H9 (cell line): ENCODE measurements at regions not wholly inside any gene's neighbourhood (a gene's known extent, or its start where the extent isn't known, plus 50 kb on each side); places are given as distances from the start of the nearest gene placed in this dataset.

ENCODE experiments used
- DNase-seq: peaks from one replicate; pipeline ENCODE4 v3.0.0-alpha.2; 2017
- H2AFZ ChIP-seq: one replicate; pipeline ENCODE4 v1.6.1; 2013; ENCODE audit warnings: mild to moderate bottlenecking, low read length, control low read depth, moderate library complexity
- H2AK5ac ChIP-seq: 2 replicates; pipeline ENCODE4 v1.6.1; 2013; ENCODE audit warnings: low read length, control low read depth, mixed read lengths; ENCODE audit not compliant: insufficient read length
- H2BK120ac ChIP-seq: one replicate; pipeline ENCODE4 v1.6.1; 2013; ENCODE audit warnings: low read depth, mild to moderate bottlenecking, low read length, control low read depth, inconsistent platforms; ENCODE audit not compliant: poor library complexity, severe bottlenecking
- H2BK12ac ChIP-seq: 2 replicates; pipeline ENCODE4 v1.6.1; 2013; ENCODE audit warnings: low read length, control low read depth, mixed read lengths, low read depth; ENCODE audit not compliant: insufficient read length
- H2BK15ac ChIP-seq: 2 replicates; pipeline ENCODE4 v1.6.1; 2013; ENCODE audit warnings: low read depth, low read length, control low read depth
- H2BK20ac ChIP-seq: one replicate; pipeline ENCODE4 v1.6.1; 2013; ENCODE audit warnings: low read depth, mild to moderate bottlenecking, low read length, control low read depth, inconsistent platforms; ENCODE audit not compliant: poor library complexity, severe bottlenecking
- H2BK5ac ChIP-seq: 2 replicates; pipeline ENCODE4 v1.6.1; 2013; ENCODE audit warnings: low read length, control low read depth, mixed read lengths; ENCODE audit not compliant: insufficient read length
- H3K14ac ChIP-seq: 2 replicates; pipeline ENCODE4 v1.6.1; 2013; ENCODE audit warnings: low read length, control low read depth; ENCODE audit not compliant: insufficient read depth
- H3K18ac ChIP-seq: 2 replicates; pipeline ENCODE4 v1.6.1; 2013; ENCODE audit warnings: low read depth, mild to moderate bottlenecking, mixed read lengths, low read length, control low read depth; ENCODE audit not compliant: insufficient read length
- H3K23ac ChIP-seq: 2 replicates; pipeline ENCODE4 v1.6.1; 2013; ENCODE audit warnings: low read length, control low read depth, mixed read lengths, low read depth; ENCODE audit not compliant: insufficient read length
- H3K23me2 ChIP-seq: 2 replicates; pipeline ENCODE4 v1.6.1; 2013; ENCODE audit warnings: low read depth, mild to moderate bottlenecking, mixed read lengths, low read length, control low read depth; ENCODE audit not compliant: insufficient read length, poor library complexity, severe bottlenecking
- H3K27ac ChIP-seq: 2 replicates; pipeline ENCODE4 v1.5.1; 2013; ENCODE audit warnings: low read length, control low read depth, mixed read lengths, low read depth; ENCODE audit not compliant: insufficient read length
- H3K27me3 ChIP-seq: 2 replicates; pipeline ENCODE4 v1.6.1; 2013; ENCODE audit warnings: low read length, control low read depth, inconsistent platforms; ENCODE audit not compliant: insufficient read depth
- H3K4ac ChIP-seq: 2 replicates; pipeline ENCODE4 v1.6.1; 2013; ENCODE audit warnings: low read depth, mild to moderate bottlenecking, control low read depth, inconsistent platforms, low read length, moderate library complexity
- H3K4me1 ChIP-seq: 2 replicates; pipeline ENCODE4 v1.6.1; 2013; ENCODE audit warnings: low read length, control low read depth, inconsistent platforms; ENCODE audit not compliant: insufficient read depth
- H3K4me2 ChIP-seq: 2 replicates; pipeline ENCODE4 v1.6.1; 2013; ENCODE audit warnings: low read length, control low read depth, mixed read lengths; ENCODE audit not compliant: insufficient read length, insufficient read depth
- H3K56ac ChIP-seq: 2 replicates; pipeline ENCODE4 v1.6.1; 2013; ENCODE audit warnings: low read depth, mild to moderate bottlenecking, mixed read lengths, low read length, control low read depth; ENCODE audit not compliant: insufficient read length
- H3K79me1 ChIP-seq: 2 replicates; pipeline ENCODE4 v1.6.1; 2013; ENCODE audit warnings: low read depth, mild to moderate bottlenecking, moderate library complexity, low read length, control low read depth, inconsistent platforms; ENCODE audit not compliant: insufficient read depth, poor library complexity, severe bottlenecking
- H3K79me2 ChIP-seq: 2 replicates; pipeline ENCODE4 v1.6.1; 2013; ENCODE audit warnings: low read length, control low read depth, inconsistent platforms; ENCODE audit not compliant: insufficient read depth
- H3K9ac ChIP-seq: 2 replicates; pipeline ENCODE4 v1.6.1; 2013; ENCODE audit warnings: low read length, control low read depth, mixed read lengths; ENCODE audit not compliant: insufficient read length; ENCODE audit errors: extremely low read depth
- H3K9me3 ChIP-seq: one replicate; pipeline ENCODE4 v1.6.1; 2013; ENCODE audit warnings: low read depth, low read length, inconsistent platforms; ENCODE audit not compliant: control insufficient read depth
- H3T11ph ChIP-seq: one replicate; pipeline ENCODE4 v1.6.1; 2013; ENCODE audit warnings: mild to moderate bottlenecking, low read length, control low read depth, inconsistent platforms
- H4K20me1 ChIP-seq: one replicate; pipeline ENCODE4 v1.6.1; 2013; ENCODE audit not compliant: control insufficient read depth, insufficient read length, insufficient read depth
- H4K5ac ChIP-seq: 2 replicates; pipeline ENCODE4 v1.6.1; 2013; ENCODE audit warnings: low read depth, mild to moderate bottlenecking, mixed read lengths, low read length, control low read depth; ENCODE audit not compliant: insufficient read length
- H4K8ac ChIP-seq: replicated peaks from 2 replicates; pipeline ENCODE4 v1.6.1; 2013; ENCODE audit warnings: low read length, control low read depth, mixed read lengths, low read depth; ENCODE audit not compliant: insufficient read length
- H4K91ac ChIP-seq: 2 replicates; pipeline ENCODE4 v1.6.1; 2013; ENCODE audit warnings: low read depth, mild to moderate bottlenecking, moderate library complexity, mixed read lengths, low read length, control low read depth; ENCODE audit not compliant: insufficient read length
- H3K27ac Mint-ChIP-seq, 3 experiments: 2 replicates in 2 of 3; 3 replicates in 1 of 3; pipeline ENCODE4 v1.8.0; 2020 to 2021; ENCODE audit warnings: mixed read lengths in 3 of 3, mild to moderate bottlenecking in 1 of 3, moderate library complexity in 1 of 3
- H3K27me3 Mint-ChIP-seq: 2 replicates; pipeline ENCODE4 v1.8.0; 2021; ENCODE audit warnings: low read depth, mild to moderate bottlenecking, moderate library complexity, mixed read lengths
- H3K36me3 Mint-ChIP-seq, 3 experiments: 2 replicates in 2 of 3; 3 replicates in 1 of 3; pipeline ENCODE4 v1.8.0; 2020 to 2021; ENCODE audit warnings: low read depth in 3 of 3, mixed read lengths in 3 of 3; ENCODE audit not compliant: insufficient read depth in 1 of 3
- H3K4me1 Mint-ChIP-seq, 2 experiments: 2 replicates each; pipeline ENCODE4 v1.8.0; 2020; ENCODE audit warnings: mixed read lengths in 2 of 2
- H3K4me3 Mint-ChIP-seq, 2 experiments: 2 replicates in 1 of 2; 3 replicates in 1 of 2; pipeline ENCODE4 v1.8.0; 2020 to 2021; ENCODE audit warnings: mild to moderate bottlenecking in 2 of 2, mixed read lengths in 2 of 2, moderate library complexity in 1 of 2
- H3K9me3 Mint-ChIP-seq, 2 experiments: 2 replicates in 1 of 2; 3 replicates in 1 of 2; pipeline ENCODE4 v1.8.0; 2020; ENCODE audit warnings: mild to moderate bottlenecking in 2 of 2, mixed read lengths in 2 of 2, moderate library complexity in 1 of 2
- CTCF ChIP-seq: fragments of 200-600 bp; sonication (generic); conservative IDR thresholded peaks from 3 replicates; pipeline ENCODE4 v1.8.0; 2021; ENCODE audit warnings: antibody characterized with exemption, mild to moderate bottlenecking
- WGBS: extraction: QIAGEN DNeasy Blood & Tissue Kit; methylation state at CpG from one replicate; pipeline ENCODE4 v1.1.7; 2013; ENCODE audit warnings: missing lambda C conversion rate, low lambda C conversion rate, mixed read lengths; ENCODE audit not compliant: insufficient read length; ENCODE audit errors: extremely low coverage; 5-methylcytosine and 5-hydroxymethylcytosine counted together

GRCh38 chrX:2629316-2630007 is 61.6 kb upstream of the CD99 start:
- Histone ChIP-seq H2BK20ac (no peak overlapping the region), H2AK5ac (no peak overlapping the region), H3K27me3 (no peaks in the 10 kb centered on the region), H2BK15ac (no peak overlapping the region), H2AFZ (no peak overlapping the region), H4K91ac (no peak overlapping the region), H3K4ac (no peak overlapping the region), H3K23ac (no peak overlapping the region), H4K5ac (no peak overlapping the region), H3K18ac (no peak overlapping the region), H3K23me2 (no peaks in the 10 kb centered on the region), H2BK5ac (no peak overlapping the region), H3K14ac (no peak overlapping the region), H3K4me1 (no peaks in the 10 kb centered on the region), H2BK12ac (no peak overlapping the region), H3K79me1 (no peaks in the 10 kb centered on the region), H3K79me2 (no peaks in the 10 kb centered on the region), H3K56ac (no peak overlapping the region), H4K20me1 (no peaks in the 10 kb centered on the region), H3K9me3 (no peaks in the 10 kb centered on the region), H2BK120ac (no peak overlapping the region), H3T11ph (no peak overlapping the region), H3K9ac (no peak overlapping the region), H4K8ac (no peak overlapping the region), H3K27ac (no peak overlapping the region), H3K4me2 (no peak overlapping the region)
- no peak overlapping the region for H3K27ac Mint-ChIP-seq
- no peak for DNase-seq
- H3K36me3 Mint-ChIP-seq: peaks cover 54 to 84% (median 81%) of the 10 kb centered on the region in 3 experiments
- no peaks in the 10 kb centered on the region for H3K27me3 Mint-ChIP-seq
- no peak for TF ChIP-seq CTCF
- 0 out of 4 replicates have a peak, but pooled peaks cover 0 to 2% of the 10 kb centered on the region in 2 experiments for H3K4me1 Mint-ChIP-seq
- WGBS: no CpG with 5 or more reads among the region's 6 CpGs
- H3K4me3 Mint-ChIP-seq: no peak overlapping the region
- no peaks in the 10 kb centered on the region for H3K9me3 Mint-ChIP-seq
